ENCODE measurements at regions not wholly inside any gene's neighbourhood (a gene's known extent, or its start where the extent isn't known, plus 50 kb on each side); places are given as distances from the start of the nearest gene placed in this dataset.
A peak's percentile ranks its signal among the peaks of the same experiment; 100 is the strongest.

DNA sequence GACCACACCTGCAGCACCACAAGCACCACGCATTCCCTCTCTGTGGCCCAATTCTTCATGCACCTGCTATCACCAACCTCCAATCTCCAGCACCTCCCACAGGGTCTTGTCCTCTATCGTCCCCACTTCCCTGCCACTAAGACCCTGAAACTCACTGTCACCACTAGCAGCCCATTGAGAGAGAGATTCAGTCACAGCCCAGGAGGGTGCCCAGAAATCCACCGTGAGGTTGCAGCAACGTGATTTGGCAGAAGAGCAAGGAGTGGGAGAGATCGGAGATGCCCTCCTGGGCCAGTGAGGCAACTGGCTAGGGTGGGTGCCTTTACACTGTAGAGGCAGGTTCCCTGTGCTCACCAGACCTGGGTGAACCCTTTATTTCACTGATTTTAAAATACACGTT, 90.1 kb downstream of the ANKRD60 start:
- DNase-seq, result no peak

DNA sequence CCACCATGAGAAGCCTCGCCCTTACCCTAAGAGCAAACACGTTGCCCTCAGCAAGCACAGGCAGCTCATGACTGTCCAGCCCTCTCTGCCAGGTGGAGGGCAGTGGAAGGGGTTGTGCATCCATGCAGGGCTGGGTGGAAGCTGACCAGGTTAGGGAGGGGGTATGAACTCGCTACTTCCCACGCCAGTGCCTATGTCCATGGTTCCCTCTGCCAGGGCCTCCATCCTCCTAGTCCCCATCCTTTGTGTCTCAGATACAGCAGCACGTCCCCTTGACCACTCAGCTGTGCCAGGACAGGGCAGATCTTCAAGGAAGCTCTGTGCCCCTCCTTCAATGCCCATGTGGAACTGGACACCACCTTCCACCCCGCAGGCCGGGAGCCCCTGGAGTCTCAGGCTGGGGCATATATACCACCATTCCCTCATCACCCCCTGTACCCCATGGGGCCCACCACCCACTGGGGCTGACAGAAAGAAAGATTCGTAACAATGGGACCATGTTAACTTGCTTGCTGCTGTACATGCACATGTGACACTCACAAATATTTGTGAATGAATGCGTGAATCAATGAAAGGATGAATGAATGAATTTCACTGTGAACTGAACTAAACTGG, 90.7 kb downstream of the ANKRD60 start:
- no peak for DNase-seq

DNA sequence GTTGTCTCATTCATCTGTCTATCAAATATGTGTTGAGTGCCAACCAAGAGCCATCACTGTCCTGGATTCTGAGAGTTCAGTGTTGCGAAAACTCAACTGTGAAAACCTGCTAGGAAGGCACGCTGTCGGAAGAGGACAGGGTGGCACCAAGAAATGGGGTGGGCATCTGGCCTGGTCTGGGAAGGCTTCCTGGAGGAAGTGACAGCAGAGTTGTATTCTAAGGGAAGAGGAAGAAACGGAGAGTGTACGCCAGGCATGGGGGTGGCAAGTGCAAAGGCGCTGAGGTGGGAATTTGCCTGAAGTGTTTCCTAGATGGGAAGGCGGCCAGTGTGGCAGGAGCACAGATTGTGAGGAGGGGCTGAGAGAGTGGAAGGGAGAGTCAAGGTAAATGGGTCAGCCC, 91.2 kb downstream of the ANKRD60 start:
- no peak for DNase-seq

DNA sequence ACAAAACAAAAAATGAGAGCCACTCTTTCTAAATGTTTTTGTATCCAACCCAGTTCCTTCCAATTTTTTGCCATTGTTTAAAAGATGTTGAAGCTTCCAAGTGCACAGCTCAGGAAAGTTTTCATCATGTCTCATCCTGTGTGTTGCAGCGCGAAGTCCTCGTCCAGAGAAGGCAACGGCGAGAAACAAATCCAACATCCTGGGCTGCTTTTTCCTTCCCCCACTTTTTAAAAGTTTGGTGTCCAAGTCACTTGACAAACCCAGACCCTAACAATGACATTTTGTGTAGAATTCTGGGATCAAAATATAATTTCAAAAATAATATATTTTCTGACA, 92.3 kb downstream of the ANKRD60 start:
- no peak for DNase-seq

DNA sequence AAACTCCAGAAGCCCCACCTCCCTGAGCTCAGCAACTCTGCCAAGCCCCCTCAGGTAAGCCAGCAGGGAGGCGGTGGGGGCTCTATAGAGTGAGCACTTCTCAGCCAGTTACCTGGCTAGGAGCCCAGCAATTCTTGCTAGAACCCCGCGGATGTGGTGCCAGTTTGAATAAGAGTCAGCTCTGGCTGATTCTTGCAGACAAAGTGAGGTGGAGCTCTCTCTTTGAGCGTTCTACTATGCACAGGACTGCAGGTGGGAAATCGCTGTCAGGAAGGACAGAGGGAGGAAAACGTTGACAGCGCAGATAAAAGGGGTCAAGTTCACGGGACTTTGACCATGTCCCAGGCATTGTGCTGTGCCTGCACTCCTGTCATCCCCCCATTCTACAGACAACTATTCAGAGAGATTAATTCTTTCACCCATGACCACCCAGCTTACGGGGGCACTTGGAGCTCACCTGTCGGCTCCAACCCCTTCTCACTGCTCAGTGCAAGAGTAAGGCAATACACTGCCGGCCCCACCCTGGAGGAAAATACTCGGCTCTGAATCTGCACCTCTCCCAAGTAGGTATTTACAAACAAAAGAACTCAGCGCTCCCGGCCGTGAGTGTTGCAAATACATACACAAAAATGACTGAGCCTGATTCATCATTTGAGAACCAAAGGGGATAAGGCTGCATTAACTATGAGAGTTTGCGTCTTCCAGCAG, 92.9 kb downstream of the ANKRD60 start:
- DNase-seq, result no peak

DNA sequence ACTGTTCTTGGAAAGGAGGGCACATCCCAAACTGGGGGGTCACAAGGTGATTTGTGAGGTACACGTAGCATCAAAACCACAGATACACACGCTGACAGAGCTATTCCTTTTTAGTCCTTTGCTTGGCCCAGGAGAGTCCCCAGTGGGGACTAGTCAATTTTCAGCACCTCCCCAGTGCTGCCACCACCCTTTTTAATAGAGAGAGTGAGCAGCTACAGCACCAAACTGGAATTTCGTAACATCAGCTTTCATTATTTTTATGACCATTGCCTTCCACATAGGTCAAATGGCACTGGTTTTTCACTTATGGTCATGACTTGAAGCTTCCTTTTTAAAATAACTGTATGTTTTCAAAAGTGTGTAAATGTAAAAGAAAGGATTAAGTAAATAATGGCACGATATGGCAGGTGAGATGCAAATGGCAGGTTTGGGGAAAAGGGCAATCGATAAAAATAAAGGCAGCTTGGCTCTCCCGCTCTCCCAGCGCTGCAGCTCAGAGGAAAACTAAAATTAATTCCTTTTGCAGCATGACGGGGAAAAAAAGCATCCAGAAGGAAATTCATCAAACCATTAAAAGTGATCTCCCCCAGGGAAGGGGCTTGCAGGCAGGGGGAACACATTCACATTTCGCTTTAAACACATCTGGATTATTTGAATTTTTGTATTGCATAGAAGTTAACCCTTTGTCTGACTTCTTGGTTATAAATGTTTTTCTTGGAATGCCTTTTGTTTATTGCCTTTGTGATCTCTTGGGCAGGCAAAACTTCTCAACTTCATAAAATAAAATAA, 95.2 kb downstream of the ANKRD60 start:
- no peak for DNase-seq

DNA sequence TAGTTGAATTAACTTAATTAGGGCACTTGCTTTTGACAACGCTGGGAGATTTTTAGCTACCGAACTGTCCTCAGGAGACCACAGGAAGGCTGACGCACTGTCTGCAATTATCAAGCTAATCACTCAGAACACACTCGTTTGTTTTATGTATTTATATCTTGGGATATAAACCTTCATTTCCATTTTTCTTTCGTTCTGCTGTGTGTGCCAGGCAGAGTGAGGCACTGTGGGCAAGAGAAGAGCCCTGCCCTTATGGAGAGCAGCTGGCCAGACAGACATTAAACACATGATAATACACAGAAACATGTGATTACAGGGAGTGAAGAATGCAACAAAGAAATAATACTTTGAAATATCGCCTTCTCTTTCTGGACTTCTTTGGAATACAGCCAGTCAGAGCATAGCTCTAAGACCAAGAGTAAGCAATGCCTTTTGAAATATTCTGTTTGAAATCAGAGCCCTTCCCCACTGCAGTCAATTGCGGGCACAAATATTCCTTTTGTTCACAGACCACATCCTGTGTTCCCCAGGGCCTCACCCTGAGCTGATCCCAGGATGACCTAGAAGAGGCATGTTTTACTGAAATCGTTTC, 96.8 kb downstream of the ANKRD60 start:
- DNase-seq, result peak; percentile 80

DNA sequence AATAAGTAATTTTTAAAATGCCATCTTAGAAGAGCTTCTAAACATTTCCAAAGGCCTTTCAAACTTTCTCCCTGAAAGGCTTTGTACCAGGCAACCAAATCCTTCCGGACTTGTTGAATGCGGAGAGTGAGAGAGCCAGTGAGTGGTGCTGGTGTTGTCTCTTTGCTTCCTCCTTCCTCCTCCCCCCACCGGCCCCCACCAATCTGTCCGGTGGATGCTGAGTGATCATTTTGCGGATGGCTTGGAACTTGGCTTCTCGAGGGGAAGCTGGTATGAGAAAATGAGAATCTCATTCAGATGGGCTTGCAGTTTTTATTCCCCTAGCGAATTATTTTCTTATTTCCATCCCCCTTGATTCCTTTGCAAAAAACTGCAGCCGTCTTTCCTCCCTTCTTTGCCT, 97.3 kb downstream of the ANKRD60 start:
- peak; percentile 58 for DNase-seq

DNA sequence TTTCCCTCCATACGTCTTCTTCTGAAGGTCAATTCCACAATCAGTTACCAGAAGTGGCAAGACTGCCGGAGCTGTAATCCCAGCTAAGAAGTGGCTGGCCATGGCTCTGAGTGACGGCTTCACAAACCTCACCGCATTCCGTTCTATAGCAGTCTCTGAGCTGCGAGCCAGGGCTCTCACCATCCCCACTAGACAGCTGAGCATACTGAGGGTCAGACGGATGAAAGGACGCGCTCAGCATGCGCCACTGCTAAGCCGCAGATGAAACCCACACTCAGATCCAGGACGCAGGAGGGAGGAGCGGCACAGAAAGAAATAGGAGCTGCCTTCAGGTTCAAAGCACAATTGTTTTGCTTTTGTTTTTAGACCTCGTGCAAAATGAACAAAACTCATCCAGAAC, 97.9 kb downstream of the ANKRD60 start:
- DNase-seq, result no peak

DNA sequence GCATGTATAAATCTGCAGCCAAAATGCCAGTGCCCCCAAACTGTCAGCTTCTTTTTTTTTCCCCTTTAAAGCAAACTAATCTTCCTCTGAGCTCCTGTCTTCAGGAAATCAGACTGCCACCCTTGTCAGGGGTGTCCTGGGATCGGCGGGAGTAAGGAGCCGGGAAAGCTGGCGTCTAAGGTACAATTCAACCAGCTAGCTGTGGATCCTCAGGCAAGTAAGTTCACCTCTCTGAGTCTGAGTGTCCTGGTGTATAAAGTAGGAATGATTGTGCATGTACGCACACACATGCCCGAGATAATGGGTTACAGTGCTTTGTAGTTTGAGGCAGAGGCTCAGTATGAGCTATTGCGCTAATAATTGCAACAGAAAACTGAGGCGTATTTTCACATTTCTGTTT, 98.3 kb downstream of the ANKRD60 start:
- DNase-seq, result no peak

DNA sequence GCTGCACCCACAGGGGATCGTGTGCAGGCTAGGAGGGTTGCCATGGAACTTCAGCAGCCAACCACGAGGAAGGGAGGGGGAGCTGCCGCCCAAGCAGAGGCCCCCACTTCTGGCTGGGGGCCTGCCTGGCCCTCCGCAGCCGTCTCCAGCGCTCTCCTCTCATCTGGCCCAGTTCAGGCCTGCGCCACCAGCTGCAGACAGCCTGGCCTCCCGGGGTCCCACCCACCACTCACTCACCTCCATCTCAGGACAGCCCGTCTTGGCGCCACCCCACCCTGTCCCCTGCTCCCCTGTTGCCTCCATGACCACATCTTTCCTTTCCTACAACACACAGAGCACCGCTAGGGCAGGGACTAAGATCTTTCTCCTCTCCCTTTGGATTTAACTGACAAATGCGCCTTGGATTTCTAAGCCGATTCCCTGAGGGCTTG, 98.7 kb downstream of the ANKRD60 start:
- no peak for DNase-seq

DNA sequence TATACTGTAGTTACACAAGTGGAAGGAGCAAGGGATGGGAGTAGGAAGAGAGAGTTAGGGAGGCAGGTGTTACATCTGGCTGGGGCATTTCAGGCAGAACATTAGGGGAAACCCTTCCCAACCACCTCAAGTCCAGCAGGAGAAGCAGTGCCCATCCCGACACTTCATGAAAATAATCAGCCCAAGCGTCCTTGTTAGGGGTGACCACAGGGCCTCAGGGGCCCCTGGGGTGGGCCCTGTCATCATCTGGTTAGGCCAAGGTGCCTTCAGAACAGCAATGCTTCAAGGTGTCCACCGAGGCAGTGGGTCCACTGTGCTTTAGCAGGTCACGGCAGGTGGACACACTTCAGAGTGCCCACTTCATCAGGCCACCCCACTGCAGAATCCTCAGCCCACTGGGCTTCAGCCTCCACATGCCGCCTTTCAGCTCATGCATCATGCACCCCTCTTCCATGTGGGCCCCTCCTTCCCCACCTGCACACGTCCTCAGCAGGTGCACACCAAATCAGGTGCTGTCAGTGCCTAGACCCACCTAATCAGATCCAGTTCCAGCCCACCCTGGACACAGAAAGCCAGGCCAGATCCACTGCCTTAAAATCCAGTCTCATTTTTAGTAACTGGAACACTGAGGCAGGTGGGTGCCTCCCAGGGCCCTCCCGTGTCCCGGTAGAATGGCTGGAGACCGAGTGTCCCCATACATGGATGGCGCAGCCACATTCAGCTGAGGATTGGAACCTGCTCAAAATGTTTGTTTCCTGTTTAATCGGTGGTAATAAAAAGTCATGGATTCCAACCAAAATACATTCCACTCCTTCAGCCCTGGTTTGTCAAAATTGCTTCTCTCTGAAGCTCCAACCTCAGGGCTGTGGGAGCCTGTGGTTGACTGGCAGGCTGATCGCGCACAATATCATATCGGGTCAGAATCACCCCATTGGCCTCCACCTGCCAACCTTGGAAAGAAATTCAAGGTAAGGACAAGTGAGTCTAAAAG, 99.5 kb downstream of the ANKRD60 start:
- no peak for DNase-seq

DNA sequence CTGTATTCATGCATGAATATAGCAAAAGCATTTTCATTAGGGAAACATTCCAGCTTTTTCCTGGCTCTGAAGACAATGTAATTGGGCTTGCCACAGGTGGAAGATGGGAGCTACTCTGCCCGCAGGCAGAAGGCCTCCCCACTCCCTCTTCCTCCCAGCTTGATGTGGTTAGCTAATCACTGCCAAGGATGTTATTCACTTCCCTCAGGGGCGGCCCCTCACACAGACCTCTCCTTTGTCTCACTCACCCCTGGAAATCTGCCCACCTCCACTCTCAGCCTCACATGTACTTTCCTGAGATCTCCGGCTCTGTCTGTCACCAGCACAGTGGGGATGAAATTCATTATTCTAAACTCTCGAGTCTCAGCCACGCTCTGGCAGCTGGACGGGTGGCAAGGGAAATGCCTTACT, 100.7 kb downstream of the ANKRD60 start:
- DNase-seq, result peak; percentile 83

DNA sequence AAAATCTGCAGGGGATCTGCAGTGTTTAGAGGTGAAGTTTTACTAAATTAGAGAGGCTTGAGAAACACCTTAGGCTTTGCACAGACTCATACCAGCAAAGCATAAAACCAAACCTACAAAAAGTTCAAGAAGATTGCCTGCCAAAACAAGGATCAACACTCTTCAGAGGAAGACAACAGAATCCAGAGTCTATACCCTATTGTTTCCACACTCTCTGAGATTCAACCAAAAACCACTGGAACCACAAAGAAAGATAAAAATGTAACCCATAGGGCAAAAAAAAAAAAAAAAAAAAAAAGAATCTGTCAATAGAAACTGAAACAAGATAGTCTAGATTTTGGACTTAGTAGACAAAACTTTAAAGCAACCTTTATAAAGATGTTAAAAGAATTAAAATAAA, 102.7 kb downstream of the ANKRD60 start:
- no peak for DNase-seq

DNA sequence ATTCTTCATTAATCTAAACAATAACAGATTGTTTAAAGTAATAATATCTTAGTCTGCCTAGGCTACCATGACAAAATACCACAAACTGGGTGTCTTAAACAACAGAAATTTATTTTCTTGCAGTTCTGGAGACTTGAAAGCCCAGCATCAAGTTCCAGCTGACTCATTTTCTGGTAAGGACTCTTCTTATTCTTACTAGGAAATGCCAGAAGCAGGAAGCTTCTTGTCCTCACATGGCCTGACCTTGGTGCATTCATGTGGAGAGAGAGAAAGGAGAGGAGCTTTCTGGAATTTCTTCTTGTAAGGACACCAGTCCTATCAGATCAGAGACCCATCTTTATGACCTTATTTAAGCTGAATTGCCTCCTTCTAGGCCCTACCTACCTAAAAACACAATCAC, 110.5 kb downstream of the ANKRD60 start:
- DNase-seq, result peak; percentile 34

DNA sequence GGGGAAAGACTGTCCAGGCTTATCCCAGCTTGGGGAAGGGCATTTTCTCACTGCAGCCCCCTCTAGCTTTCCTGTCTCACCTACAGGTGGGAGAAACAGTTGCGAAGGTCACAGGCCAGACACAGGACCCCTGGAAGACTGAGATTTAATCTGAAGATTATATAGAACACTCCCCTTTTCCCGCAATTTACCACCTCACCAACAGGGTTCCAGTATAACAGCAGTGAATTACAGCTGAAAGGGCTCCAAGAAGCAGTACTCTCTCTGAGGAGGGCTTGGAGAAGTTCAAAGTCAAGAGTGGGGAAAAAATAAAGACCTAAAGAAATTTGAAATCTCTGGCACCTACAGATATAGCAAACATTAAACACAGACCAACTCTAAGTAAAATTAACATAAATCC, 111.9 kb downstream of the ANKRD60 start:
- DNase-seq, result no peak

DNA sequence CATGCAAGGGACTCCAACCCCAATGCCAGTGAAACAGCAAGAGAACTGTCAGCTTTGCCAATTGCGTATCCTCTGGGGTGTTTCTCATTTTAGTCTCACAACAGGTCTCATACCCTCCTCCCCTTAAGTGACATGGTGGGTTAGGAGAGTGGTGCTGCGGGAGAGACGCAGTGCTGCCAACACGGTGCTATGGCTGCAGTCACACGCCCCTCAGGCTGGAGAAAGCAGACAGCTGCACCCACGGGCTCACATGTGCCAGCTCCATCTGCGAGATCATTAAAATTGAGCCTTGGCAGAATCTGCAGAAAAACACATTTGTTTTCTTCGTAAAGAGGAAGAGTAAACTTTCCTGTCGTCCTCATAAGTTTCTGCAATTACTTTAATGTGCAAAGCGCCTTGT, 114.7 kb downstream of the ANKRD60 start:
- no peak for DNase-seq

DNA sequence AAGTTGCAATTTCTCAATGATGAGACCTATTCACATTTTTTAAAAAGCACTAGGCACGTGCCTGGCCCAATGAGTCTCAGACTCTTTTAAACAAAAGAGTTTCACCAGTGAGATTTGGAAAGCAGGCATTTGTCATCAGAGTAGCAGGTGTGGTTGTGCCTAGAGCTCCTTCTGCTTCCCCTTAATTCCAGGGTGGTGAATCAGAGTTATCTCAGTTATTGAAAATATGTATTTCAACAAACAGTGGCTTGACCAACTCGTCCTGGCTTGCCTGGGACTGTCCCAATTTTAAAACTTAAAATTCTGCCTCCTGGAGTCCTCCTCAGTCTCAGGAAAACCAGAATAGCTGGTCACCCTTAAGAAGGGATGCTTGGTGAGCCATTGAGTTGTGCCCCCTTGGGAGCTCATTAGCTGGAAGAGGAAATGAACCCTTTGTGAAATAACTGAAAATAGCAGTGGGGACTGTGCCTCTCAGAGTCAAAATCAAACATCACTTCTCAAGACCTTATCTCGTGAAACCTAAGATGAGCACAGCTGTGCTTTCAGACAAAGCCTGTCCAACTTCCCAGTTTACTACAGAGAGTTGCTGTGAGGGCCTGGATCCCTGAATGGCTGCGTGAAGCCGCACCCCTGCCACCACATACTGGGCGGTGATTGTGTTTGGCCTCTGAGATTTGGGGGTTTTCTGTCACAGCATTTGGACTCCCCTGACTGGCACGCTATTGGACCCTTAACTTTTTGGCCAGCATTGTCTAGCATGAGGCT, 116.3 kb downstream of the ANKRD60 start:
- DNase-seq, result peak; percentile 85

DNA sequence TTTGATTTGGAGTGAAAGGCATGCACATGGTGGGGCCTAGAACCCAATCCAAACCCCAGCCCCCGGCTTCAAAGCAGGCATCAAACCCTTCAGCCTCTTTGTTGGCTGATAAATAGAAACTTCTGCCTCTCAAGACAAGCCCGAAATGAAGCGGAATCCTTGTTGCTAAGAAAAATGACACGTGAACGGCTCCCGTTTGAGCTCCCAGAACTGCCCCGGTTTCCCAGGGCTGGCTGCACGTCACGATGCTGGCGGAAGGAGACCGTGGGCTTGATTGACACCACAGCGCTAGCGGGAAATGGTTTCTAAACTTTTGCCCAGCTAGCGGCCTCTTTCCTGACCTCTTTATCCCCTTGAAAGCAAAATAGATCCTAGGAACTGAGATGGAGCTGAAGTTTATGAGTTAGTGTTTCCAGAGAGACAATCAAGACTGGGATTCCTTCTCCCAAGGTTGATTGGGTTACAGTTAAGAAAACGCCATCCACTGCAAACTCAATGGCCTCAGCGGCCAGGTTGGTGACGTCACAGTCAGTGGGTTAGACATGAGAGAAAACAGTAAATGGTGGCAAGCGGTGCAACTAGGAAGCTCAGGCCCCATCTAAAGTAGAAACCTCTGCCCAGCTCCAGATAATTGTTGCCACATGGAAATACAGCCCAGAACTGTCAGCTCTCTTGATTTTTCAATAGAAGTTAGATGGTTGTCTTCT, 117.0 kb downstream of the ANKRD60 start:
- no peak for DNase-seq

DNA sequence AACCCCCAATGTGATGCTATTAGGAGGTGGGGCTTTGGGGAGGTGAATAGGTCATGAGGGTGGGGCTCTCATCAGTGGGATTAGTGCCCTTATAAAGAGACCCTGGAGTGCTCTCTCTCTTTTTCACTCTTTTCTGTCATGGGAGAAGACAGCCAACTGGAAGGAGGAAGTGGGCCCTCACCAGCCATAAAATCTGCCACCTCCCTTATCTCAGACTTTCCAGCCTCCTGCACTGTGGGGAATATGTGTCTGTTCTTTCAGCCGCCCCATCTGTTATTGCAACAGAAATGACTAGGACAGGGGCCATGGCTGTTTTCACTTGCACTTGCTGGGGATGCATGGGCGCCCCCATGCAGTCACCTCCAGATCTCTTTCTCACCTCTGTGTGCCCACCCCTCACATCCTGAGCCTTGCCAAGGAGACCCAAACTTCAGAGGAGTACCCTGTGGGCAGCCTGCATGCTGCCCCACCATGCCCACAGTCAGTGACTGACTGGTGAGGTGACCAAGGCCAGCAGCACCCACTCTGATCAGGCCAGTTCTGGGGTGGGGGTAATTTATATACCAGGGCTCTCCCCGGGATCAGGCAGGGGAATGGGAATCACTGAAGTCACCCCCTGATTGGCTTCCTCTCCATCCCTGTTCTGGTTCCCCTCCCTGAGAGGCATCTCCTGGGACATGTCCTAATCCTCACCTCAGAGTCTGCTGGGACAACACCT, 118.4 kb downstream of the ANKRD60 start:
- no peak for DNase-seq
